Upper lobe of left lung (tissue), 4 donors: ENCODE measurements at regions not wholly inside any gene's neighbourhood (a gene's known extent, or its start where the extent isn't known, plus 50 kb on each side); places are given as distances from the start of the nearest gene placed in this dataset.

Source experiments
- POLR2A ChIP-seq, 4 donors: fragments of 450-650 bp; IDR thresholded peaks; one replicate each; pipeline ENCODE4 v1.5.1; 2016 to 2017; ENCODE audit warnings: antibody characterized with exemption in 4 of 4, mild to moderate bottlenecking in 2 of 4
- POLR2AphosphoS5 ChIP-seq, 2 donors: sonication (generic); formaldehyde crosslinking; IDR thresholded peaks; one replicate each; pipeline ENCODE4 v1.5.1; 2017; ENCODE audit warnings: antibody characterized with exemption in 2 of 2
- TF ChIP-seq, protein P1 (sequence below), 6 experiments: fragments of 450-650 bp in 4 of 6; fragments of 200-600 bp in 2 of 6; sonication (generic) in 2 of 6; IDR thresholded peaks; one replicate each; pipeline ENCODE4 v1.5.1; 2016 to 2019; ENCODE audit warnings: antibody characterized with exemption in 6 of 6

DNA sequence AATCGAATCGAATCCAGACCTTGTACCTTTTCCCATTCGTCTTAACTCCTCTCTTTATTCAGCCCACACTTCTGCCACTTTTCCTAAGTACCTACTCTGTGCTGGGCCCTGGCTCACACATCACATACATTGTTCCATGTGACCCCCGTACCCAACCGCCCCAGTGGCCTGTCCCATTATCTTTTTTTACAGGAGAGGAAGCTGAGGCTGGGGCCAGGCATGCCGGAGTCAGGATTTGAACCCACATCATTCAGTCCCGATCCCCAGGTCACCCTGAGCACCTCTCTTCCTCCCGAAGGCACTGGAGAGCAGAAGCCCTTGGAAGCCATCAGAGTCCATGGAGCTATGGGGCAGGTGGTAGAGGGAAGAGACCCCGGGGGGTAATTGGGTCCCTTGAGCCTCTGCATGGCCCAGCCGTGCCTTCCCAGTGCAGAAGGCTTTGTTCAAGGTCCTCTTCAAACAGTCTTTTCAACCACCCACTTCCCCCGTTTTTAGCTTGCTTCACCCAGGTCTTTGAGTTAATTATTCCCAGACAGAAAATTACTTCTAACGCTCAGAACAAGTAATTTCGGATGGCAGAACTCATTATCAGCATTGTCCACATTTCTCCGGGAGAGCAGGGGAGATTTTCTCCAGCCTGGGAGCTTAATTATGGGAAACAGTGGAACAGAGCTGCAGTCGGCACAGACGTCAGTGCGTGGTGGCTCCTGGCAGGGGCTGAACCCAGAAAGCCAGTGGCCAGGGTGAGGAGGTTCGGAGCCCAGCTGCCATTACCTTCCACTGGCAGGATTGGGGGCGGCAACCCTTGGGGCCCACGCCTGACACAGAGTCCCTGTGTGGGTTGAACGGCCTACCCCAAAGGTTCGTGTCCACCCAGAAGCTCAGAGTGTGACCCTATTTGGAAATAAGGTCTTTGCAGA lies 82.4 kb upstream of the RTL6 start:
- TF ChIP-seq, protein P1, sequence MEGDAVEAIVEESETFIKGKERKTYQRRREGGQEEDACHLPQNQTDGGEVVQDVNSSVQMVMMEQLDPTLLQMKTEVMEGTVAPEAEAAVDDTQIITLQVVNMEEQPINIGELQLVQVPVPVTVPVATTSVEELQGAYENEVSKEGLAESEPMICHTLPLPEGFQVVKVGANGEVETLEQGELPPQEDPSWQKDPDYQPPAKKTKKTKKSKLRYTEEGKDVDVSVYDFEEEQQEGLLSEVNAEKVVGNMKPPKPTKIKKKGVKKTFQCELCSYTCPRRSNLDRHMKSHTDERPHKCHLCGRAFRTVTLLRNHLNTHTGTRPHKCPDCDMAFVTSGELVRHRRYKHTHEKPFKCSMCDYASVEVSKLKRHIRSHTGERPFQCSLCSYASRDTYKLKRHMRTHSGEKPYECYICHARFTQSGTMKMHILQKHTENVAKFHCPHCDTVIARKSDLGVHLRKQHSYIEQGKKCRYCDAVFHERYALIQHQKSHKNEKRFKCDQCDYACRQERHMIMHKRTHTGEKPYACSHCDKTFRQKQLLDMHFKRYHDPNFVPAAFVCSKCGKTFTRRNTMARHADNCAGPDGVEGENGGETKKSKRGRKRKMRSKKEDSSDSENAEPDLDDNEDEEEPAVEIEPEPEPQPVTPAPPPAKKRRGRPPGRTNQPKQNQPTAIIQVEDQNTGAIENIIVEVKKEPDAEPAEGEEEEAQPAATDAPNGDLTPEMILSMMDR (IDR thresholded peaks at IDR 0.05) = no peak
- TF ChIP-seq POLR2AphosphoS5 (IDR thresholded peaks at IDR 0.05) (no peak), POLR2A (IDR thresholded peaks at IDR 0.05) (no peak)
